ENCODE measurements at regions not wholly inside any gene's neighbourhood (a gene's known extent, or its start where the extent isn't known, plus 50 kb on each side); places are given as distances from the start of the nearest gene placed in this dataset.

- no peaks in the 10 kb centered on the region for H3K36me3 ChIP-seq (ENCODE audit: insufficient read depth)
- H4K20me1 ChIP-seq (ENCODE audit: insufficient read depth), result no peaks in the 10 kb centered on the region
- no peak overlapping the region for H2AFZ ChIP-seq (ENCODE audit: low read depth)
- H3K4me2 ChIP-seq, result no peak overlapping the region
- no peak overlapping the region for H3K9ac ChIP-seq
- H3K79me2 ChIP-seq (ENCODE audit: insufficient read depth, low read depth), result no peaks in the 10 kb centered on the region
- TF ChIP-seq, protein P1, sequence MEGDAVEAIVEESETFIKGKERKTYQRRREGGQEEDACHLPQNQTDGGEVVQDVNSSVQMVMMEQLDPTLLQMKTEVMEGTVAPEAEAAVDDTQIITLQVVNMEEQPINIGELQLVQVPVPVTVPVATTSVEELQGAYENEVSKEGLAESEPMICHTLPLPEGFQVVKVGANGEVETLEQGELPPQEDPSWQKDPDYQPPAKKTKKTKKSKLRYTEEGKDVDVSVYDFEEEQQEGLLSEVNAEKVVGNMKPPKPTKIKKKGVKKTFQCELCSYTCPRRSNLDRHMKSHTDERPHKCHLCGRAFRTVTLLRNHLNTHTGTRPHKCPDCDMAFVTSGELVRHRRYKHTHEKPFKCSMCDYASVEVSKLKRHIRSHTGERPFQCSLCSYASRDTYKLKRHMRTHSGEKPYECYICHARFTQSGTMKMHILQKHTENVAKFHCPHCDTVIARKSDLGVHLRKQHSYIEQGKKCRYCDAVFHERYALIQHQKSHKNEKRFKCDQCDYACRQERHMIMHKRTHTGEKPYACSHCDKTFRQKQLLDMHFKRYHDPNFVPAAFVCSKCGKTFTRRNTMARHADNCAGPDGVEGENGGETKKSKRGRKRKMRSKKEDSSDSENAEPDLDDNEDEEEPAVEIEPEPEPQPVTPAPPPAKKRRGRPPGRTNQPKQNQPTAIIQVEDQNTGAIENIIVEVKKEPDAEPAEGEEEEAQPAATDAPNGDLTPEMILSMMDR (conservative IDR thresholded peaks at IDR 0.05; ENCODE audit: low read depth, low read length), result no peak
- no peak overlapping the region for H3K27ac ChIP-seq
- H3K27me3 ChIP-seq (ENCODE audit: insufficient read depth, low read depth), result no peaks in the 10 kb centered on the region
- H3K4me1 ChIP-seq (ENCODE audit: low read depth, poor library complexity, severe bottlenecking), result no peaks in the 10 kb centered on the region
- H3K4me3 ChIP-seq (IDR thresholded peaks at IDR 0.05; ENCODE audit: insufficient read depth, low read depth, low read length), result no peak overlapping the region
Measured at GRCh38 chr11:92511522-92512203, 287.0 kb downstream of the FAT3 start.

DNA sequence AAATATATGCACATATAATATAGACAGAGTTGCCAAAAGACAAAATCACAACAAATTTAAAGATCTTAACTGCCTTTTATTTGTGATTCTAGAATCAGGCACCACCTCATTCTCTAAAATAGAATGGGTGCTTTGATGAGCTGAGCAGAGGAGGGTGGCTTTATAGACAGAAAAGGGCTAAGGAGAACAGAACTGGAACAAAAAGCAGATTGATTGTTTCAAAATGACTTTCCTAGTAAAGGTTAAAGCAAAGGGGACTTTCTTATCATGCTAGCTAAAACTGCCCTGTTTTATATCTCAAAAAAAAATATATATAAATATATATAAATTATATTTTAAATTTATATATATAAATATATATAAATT is 287.6 kb downstream of the FAT3 start:
- no peak overlapping the region for H3K9ac ChIP-seq
- no peak overlapping the region for H3K27ac ChIP-seq
- no peak overlapping the region for H3K4me3 ChIP-seq (IDR thresholded peaks at IDR 0.05; ENCODE audit: insufficient read depth, low read depth, low read length)
- no peaks in the 10 kb centered on the region for H3K27me3 ChIP-seq (ENCODE audit: insufficient read depth, low read depth)
- no peaks in the 10 kb centered on the region for H3K79me2 ChIP-seq (ENCODE audit: insufficient read depth, low read depth)
- TF ChIP-seq, protein P1 (conservative IDR thresholded peaks at IDR 0.05; ENCODE audit: low read depth, low read length), result no peak
- no peaks in the 10 kb centered on the region for H3K4me1 ChIP-seq (ENCODE audit: low read depth, poor library complexity, severe bottlenecking)
- H3K4me2 ChIP-seq, result no peak overlapping the region
- no peaks in the 10 kb centered on the region for H4K20me1 ChIP-seq (ENCODE audit: insufficient read depth)
- no peaks in the 10 kb centered on the region for H3K36me3 ChIP-seq (ENCODE audit: insufficient read depth)
- no peak overlapping the region for H2AFZ ChIP-seq (ENCODE audit: low read depth)

- TF ChIP-seq, protein P1 (conservative IDR thresholded peaks at IDR 0.05; ENCODE audit: low read depth, low read length), result no peak
- Histone ChIP-seq H3K4me3 (IDR thresholded peaks at IDR 0.05; ENCODE audit: insufficient read depth, low read depth, low read length) (no peak overlapping the region), H3K36me3 (ENCODE audit: insufficient read depth) (no peaks in the 10 kb centered on the region), H3K4me2 (no peak overlapping the region), H3K27me3 (ENCODE audit: insufficient read depth, low read depth) (no peaks in the 10 kb centered on the region), H4K20me1 (ENCODE audit: insufficient read depth) (no peaks in the 10 kb centered on the region), H3K9ac (no peak overlapping the region), H2AFZ (ENCODE audit: low read depth) (no peak overlapping the region), H3K79me2 (ENCODE audit: insufficient read depth, low read depth) (no peaks in the 10 kb centered on the region), H3K4me1 (ENCODE audit: low read depth, poor library complexity, severe bottlenecking) (no peaks in the 10 kb centered on the region), H3K27ac (no peak overlapping the region)
Measured at GRCh38 chr11:92523611-92524010, 299.0 kb downstream of the FAT3 start.

DNA sequence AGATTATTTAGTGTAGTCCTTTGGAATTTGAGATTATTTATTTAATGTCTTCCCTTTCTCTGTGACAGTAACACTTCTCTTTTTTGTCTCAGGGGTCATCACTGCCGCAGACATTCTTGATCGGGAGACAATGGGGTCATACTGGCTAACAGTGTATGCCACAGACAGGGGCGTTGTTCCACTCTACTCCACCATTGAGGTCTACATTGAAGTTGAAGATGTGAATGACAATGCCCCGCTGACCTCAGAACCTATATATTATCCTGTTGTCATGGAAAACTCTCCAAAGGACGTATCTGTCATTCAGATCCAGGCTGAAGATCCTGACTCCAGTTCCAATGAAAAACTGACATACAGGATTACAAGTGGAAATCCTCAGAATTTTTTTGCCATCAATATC is 299.9 kb downstream of the FAT3 start:
- H3K79me2 ChIP-seq (ENCODE audit: insufficient read depth, low read depth), result no peaks in the 10 kb centered on the region
- H3K4me3 ChIP-seq (IDR thresholded peaks at IDR 0.05; ENCODE audit: insufficient read depth, low read depth, low read length), result no peak overlapping the region
- no peak overlapping the region for H3K4me2 ChIP-seq
- no peak overlapping the region for H3K9ac ChIP-seq
- H2AFZ ChIP-seq (ENCODE audit: low read depth), result no peak overlapping the region
- H3K27me3 ChIP-seq (ENCODE audit: insufficient read depth, low read depth), result no peaks in the 10 kb centered on the region
- no peak overlapping the region for H3K27ac ChIP-seq
- H3K4me1 ChIP-seq (ENCODE audit: low read depth, poor library complexity, severe bottlenecking), result no peaks in the 10 kb centered on the region
- H3K36me3 ChIP-seq (ENCODE audit: insufficient read depth), result no peaks in the 10 kb centered on the region
- TF ChIP-seq, protein P1 (conservative IDR thresholded peaks at IDR 0.05; ENCODE audit: low read depth, low read length), result no peak
- H4K20me1 ChIP-seq (ENCODE audit: insufficient read depth), result no peaks in the 10 kb centered on the region
